Right lobe of liver (tissue), 6 donors: ENCODE measurements at regions not wholly inside any gene's neighbourhood (a gene's known extent, or its start where the extent isn't known, plus 50 kb on each side); places are given as distances from the start of the nearest gene placed in this dataset.

Source experiments
- ATAC-seq, 4 donors: fragments of 200-7000 bp; cut with Tn5 transposase; one replicate each; pipeline ENCODE4 v1.9.1; 2020; ENCODE audit warnings: mild to moderate bottlenecking in 4 of 4, moderate library complexity in 4 of 4
- DNase-seq, 3 donors: peaks; one replicate each; pipeline ENCODE4 v3.0.0-alpha.2; 2020
- H3K27ac ChIP-seq, 3 donors: fragments of 200-600 bp; one replicate each; pipeline ENCODE4 v1.8.0; 2022
- H3K27me3 ChIP-seq, 2 donors: fragments of 200-600 bp; one replicate each; pipeline ENCODE4 v1.8.0; 2022
- H3K36me3 ChIP-seq, 4 donors: fragments of 200-600 bp; sonication (generic) in 1 of 4; one replicate each; pipeline versions ENCODE4 v1.5.1 to v1.8.0; 2017 to 2022; ENCODE audit warnings: control low read depth in 1 of 4
- H3K4me1 ChIP-seq, 4 donors: fragments of 200-600 bp; sonication (generic) in 1 of 4; one replicate each; pipeline versions ENCODE4 v1.5.1 to v1.8.0; 2017 to 2022; ENCODE audit warnings: control low read depth in 1 of 4
- H3K4me3 ChIP-seq, 3 donors: fragments of 200-600 bp; one replicate each; pipeline ENCODE4 v1.8.0; 2022
- H3K9me3 ChIP-seq, 4 donors: fragments of 200-600 bp; sonication (generic) in 1 of 4; one replicate each; pipeline versions ENCODE4 v1.5.1 to v1.8.0; 2017 to 2022; ENCODE audit warnings: control low read depth in 1 of 4
- POLR2A ChIP-seq: fragments of 450-650 bp; IDR thresholded peaks from one replicate; pipeline ENCODE4 v1.6.1; 2017; ENCODE audit warnings: antibody characterized with exemption, mild to moderate bottlenecking
- WGBS: methylation state at CpG from one replicate; pipeline ENCODE4 v1.1.6; 2018; ENCODE audit warnings: low coverage, low lambda C conversion rate; ENCODE audit not compliant: insufficient coverage; ENCODE audit errors: missing lambda C conversion rate; 5-methylcytosine and 5-hydroxymethylcytosine counted together
- intact Hi-C, 2 donors: fragments of 100-400 bp; cut with DNase I; formaldehyde crosslinking; loops; one replicate each; pipeline versions ENCODE4 v1.11.2 to v1.14.1; 2022
- TF ChIP-seq, protein P1 (sequence below), 4 donors: fragments of 200-600 bp in 3 of 4; fragments of 450-650 bp in 1 of 4; IDR thresholded peaks; one replicate each; pipeline versions ENCODE4 v1.5.1 to v1.8.0; 2016 to 2022; ENCODE audit warnings: antibody characterized with exemption in 4 of 4, mild to moderate bottlenecking in 2 of 4
- donor health status: DM: no; HTN: yes; CAD: no.
- donor health status: DM: no; HTN: no; CAD: no.
- donor health status: DM: no; HTN: no; CAD: no.
- donor health status: DM: no; HTN: yes; CAD: no.
- donor health status: DM: no; HTN: yes; CAD: no.

GRCh38 chr4:138716559-138717335, 298.8 kb upstream of the NOCT start:
- no peak overlapping the region for H3K4me3 ChIP-seq
- 65% methylated on average over 9 of the region's 9 CpGs for WGBS
- ATAC-seq (no peak), DNase-seq (no peak)
- H3K4me1 ChIP-seq = no peaks in the 10 kb centered on the region
- H3K27me3 ChIP-seq = no peaks in the 10 kb centered on the region
- H3K36me3 ChIP-seq = no peaks in the 10 kb centered on the region
- no peaks in the 10 kb centered on the region for H3K9me3 ChIP-seq
- intact Hi-C loops = no loop called here
- H3K27ac ChIP-seq = no peak overlapping the region
- TF ChIP-seq POLR2A = no peak
- TF ChIP-seq, protein P1, sequence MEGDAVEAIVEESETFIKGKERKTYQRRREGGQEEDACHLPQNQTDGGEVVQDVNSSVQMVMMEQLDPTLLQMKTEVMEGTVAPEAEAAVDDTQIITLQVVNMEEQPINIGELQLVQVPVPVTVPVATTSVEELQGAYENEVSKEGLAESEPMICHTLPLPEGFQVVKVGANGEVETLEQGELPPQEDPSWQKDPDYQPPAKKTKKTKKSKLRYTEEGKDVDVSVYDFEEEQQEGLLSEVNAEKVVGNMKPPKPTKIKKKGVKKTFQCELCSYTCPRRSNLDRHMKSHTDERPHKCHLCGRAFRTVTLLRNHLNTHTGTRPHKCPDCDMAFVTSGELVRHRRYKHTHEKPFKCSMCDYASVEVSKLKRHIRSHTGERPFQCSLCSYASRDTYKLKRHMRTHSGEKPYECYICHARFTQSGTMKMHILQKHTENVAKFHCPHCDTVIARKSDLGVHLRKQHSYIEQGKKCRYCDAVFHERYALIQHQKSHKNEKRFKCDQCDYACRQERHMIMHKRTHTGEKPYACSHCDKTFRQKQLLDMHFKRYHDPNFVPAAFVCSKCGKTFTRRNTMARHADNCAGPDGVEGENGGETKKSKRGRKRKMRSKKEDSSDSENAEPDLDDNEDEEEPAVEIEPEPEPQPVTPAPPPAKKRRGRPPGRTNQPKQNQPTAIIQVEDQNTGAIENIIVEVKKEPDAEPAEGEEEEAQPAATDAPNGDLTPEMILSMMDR (IDR thresholded peaks at IDR 0.05) = no peak

DNA sequence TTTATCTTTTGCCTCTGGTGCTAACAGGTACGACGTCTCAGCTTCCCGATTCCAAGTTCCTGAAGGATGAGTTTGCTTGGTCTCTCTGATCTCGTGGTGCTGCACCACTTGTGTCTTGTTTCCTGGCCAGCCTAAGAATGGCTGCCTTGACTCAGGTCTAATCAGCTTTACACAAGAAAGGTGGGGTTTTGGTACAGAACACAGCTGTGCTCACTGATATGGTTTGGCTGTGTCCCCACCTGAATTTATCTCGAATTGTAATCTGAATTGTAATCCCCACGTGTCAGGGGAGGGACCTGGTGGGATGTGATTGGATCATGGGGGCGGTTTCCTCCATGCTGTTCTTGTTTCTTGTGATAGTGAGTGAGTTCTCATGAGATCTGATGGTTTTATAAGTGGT, 305.3 kb upstream of the NOCT start:
- 55% methylated on average over 6 of the region's 7 CpGs for WGBS
- no peak for ATAC-seq
- Histone ChIP-seq H3K27ac (no peak overlapping the region), H3K4me1 (no peaks in the 10 kb centered on the region), H3K36me3 (no peaks in the 10 kb centered on the region), H3K9me3 (no peaks in the 10 kb centered on the region), H3K27me3 (no peaks in the 10 kb centered on the region), H3K4me3 (no peak overlapping the region)
- intact Hi-C loops = no loop called here
- no peak for DNase-seq
- no peak for TF ChIP-seq POLR2A
- TF ChIP-seq, protein P1 (IDR thresholded peaks at IDR 0.05) = no peak

DNA sequence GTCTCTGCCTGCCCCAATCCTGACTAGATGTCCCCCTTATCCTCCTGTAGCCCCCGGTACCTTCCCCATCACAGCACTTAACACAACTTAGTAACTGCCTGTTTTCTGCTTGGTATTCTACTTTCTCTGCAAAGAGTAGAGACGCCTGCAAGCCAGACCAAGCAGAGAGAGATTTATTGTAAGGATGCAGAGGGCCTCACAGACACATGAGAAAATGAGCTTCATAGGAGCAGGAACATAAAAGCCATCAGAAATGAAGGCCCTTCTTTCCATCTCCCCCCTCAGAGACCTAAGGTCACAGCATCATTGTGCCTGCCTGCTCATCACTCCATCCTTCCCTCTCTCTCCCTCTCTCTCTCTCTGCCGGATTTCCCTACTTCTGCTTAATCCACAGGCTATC, 305.7 kb upstream of the NOCT start:
- 39% methylated on average over 3 of the region's 3 CpGs for WGBS
- TF ChIP-seq, protein P1 (IDR thresholded peaks at IDR 0.05) = no peak
- H3K4me3 ChIP-seq = no peak overlapping the region
- no peak overlapping the region for H3K27ac ChIP-seq
- H3K4me1 ChIP-seq = no peaks in the 10 kb centered on the region
- DNase-seq (no peak), ATAC-seq (no peak)
- no peaks in the 10 kb centered on the region for H3K9me3 ChIP-seq
- intact Hi-C loops = no loop called here
- no peaks in the 10 kb centered on the region for H3K36me3 ChIP-seq
- H3K27me3 ChIP-seq = no peaks in the 10 kb centered on the region

DNA sequence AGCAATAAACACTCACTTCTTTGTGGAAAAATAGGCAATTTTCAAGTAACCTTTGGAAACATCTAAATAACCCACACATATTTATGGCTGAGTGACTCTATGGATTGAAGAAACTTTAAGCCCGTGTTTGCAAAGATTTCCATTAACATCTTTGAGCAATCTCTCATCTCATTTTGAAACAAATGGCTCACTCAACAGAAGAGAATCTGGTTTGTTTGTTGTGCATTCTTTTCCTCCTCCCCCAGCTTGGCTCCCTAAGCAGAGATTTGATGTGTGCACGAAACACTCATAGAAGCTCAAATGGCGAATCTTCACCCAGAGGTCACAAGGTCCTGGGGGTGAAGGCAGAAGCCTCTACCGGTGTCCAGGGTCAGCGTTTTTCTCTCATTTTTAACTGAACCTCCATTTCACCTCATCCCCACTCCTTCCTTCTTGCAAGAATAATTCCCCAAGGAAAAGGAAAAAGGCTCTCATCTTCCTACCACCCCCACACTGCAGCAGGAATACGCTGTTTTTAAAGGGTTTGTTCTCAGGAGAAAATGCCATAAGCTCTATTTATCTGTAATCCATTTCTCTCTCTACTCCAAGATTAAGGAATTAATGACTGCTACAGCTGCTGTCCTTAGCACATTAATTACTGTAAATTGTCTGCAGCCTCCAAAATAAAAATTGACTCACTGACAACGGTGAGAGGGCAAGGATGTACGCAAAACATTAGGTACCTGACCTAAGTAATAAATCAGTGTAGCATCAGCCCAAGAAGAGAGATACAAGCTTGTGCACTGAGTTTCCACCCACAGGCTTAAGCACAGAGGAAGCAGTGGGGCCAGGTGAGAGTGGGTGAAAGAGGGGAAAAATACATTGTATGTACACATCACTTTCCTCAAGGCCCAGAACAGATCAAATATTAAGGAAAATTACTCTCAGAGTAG, 307.6 kb upstream of the NOCT start:
- TF ChIP-seq, protein P1 (IDR thresholded peaks at IDR 0.05) = no peak
- TF ChIP-seq POLR2A = no peak
- WGBS = 45% methylated on average over 8 of the region's 8 CpGs
- intact Hi-C loops = no loop called here
- H3K4me1 ChIP-seq = no peaks in the 10 kb centered on the region
- no peak overlapping the region for H3K4me3 ChIP-seq
- no peak overlapping the region for H3K27ac ChIP-seq
- no peaks in the 10 kb centered on the region for H3K36me3 ChIP-seq
- H3K9me3 ChIP-seq = no peaks in the 10 kb centered on the region
- ATAC-seq (no peak), DNase-seq (no peak)
- H3K27me3 ChIP-seq = no peaks in the 10 kb centered on the region
